Endodermal cell (in vitro differentiated cells): ENCODE measurements at regions not wholly inside any gene's neighbourhood (a gene's known extent, or its start where the extent isn't known, plus 50 kb on each side); places are given as distances from the start of the nearest gene placed in this dataset.

Experiments used
- DNase-seq: peaks from one replicate; pipeline ENCODE4 v3.0.0-alpha.2; 2017
- H3K27ac ChIP-seq: 2 replicates; pipeline ENCODE4 v1.5.1; 2013; ENCODE audit warnings: mild to moderate bottlenecking, low read depth, low read length, moderate library complexity
- H3K27me3 ChIP-seq: 2 replicates; pipeline ENCODE4 v1.6.1; 2013; ENCODE audit warnings: mild to moderate bottlenecking, low read length, moderate library complexity; ENCODE audit not compliant: insufficient read depth, control insufficient read depth, poor library complexity, severe bottlenecking
- H3K36me3 ChIP-seq: 2 replicates; pipeline ENCODE4 v1.7.0; 2013; ENCODE audit warnings: mild to moderate bottlenecking, low read length, moderate library complexity; ENCODE audit not compliant: control insufficient read depth, insufficient read depth
- H3K4me1 ChIP-seq: one replicate; pipeline ENCODE4 v1.7.0; 2013; ENCODE audit warnings: low read length; ENCODE audit not compliant: control insufficient read depth, insufficient read depth
- H3K4me3 ChIP-seq: 2 replicates; pipeline ENCODE4 v1.5.1; 2013; ENCODE audit warnings: mild to moderate bottlenecking, low read length, moderate library complexity
- H3K9ac ChIP-seq: 2 replicates; pipeline ENCODE4 v1.6.1; 2013; ENCODE audit warnings: mild to moderate bottlenecking, low read length, moderate library complexity; ENCODE audit not compliant: poor library complexity, severe bottlenecking; ENCODE audit errors: extremely low read depth
- H3K9me3 ChIP-seq: 2 replicates; pipeline ENCODE4 v1.6.1; 2013; ENCODE audit warnings: mild to moderate bottlenecking, low read length, moderate library complexity; ENCODE audit not compliant: control insufficient read depth
- H3K27ac Mint-ChIP-seq: 2 replicates; pipeline ENCODE4 v1.8.0; 2020; ENCODE audit warnings: mixed read lengths
- H3K27me3 Mint-ChIP-seq: 2 replicates; pipeline ENCODE4 v1.8.0; 2021; ENCODE audit warnings: mild to moderate bottlenecking, mixed read lengths; ENCODE audit not compliant: insufficient read depth
- H3K36me3 Mint-ChIP-seq: 2 replicates; pipeline ENCODE4 v1.8.0; 2020; ENCODE audit warnings: low read depth, mixed read lengths
- H3K4me1 Mint-ChIP-seq: 2 replicates; pipeline ENCODE4 v1.8.0; 2020; ENCODE audit warnings: mixed read lengths
- H3K4me3 Mint-ChIP-seq: 2 replicates; pipeline ENCODE4 v1.8.0; 2020; ENCODE audit warnings: mild to moderate bottlenecking, moderate library complexity, mixed read lengths
- H3K9me3 Mint-ChIP-seq: 2 replicates; pipeline ENCODE4 v1.8.0; 2020; ENCODE audit warnings: mild to moderate bottlenecking, mixed read lengths
- WGBS, 2 experiments: methylation state at CpG; one replicate each; pipeline versions ENCODE4 v1.1.5 to v1.1.7; 2013; ENCODE audit warnings: missing lambda C conversion rate in 2 of 2, mixed read lengths in 1 of 2; ENCODE audit not compliant: insufficient coverage in 1 of 2, insufficient read length in 1 of 2; 5-methylcytosine and 5-hydroxymethylcytosine counted together
- TF ChIP-seq, protein P1 (sequence below): fragments of 200-600 bp; sonication (generic); conservative IDR thresholded peaks from 2 replicates; pipeline ENCODE4 v1.5.0; 2021; ENCODE audit warnings: antibody characterized with exemption, mild to moderate bottlenecking

DNA sequence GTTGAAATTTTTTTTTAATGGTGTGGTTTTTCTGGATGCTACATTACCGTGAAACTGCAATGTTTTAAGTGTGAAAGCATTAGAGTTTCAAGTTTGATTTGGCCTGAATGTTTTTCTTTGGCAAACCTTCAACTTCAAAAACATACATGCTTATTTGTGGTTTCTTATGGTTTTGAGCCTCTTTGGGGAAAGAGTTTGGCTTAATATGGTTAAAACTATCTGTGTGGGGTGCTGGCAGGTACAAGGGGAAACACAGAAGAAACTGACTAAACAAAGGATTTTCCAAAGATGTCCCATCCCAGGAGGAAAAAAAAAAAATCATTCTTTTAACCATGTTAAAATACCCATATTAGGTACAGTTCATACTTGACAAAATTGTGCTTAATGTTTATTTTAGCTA is 121.1 kb downstream of the HGF start:
- Histone ChIP-seq H3K4me1 (no peaks in the 10 kb centered on the region), H3K36me3 (no peaks in the 10 kb centered on the region), H3K27ac (no peak overlapping the region), H3K27me3 (no peaks in the 10 kb centered on the region), H3K9me3 (peaks cover 25% of the 10 kb centered on the region), H3K4me3 (no peak overlapping the region), H3K9ac (no peak overlapping the region)
- TF ChIP-seq, protein P1, sequence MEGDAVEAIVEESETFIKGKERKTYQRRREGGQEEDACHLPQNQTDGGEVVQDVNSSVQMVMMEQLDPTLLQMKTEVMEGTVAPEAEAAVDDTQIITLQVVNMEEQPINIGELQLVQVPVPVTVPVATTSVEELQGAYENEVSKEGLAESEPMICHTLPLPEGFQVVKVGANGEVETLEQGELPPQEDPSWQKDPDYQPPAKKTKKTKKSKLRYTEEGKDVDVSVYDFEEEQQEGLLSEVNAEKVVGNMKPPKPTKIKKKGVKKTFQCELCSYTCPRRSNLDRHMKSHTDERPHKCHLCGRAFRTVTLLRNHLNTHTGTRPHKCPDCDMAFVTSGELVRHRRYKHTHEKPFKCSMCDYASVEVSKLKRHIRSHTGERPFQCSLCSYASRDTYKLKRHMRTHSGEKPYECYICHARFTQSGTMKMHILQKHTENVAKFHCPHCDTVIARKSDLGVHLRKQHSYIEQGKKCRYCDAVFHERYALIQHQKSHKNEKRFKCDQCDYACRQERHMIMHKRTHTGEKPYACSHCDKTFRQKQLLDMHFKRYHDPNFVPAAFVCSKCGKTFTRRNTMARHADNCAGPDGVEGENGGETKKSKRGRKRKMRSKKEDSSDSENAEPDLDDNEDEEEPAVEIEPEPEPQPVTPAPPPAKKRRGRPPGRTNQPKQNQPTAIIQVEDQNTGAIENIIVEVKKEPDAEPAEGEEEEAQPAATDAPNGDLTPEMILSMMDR = no peak
- WGBS, 2 experiments = 100% methylated on average over 1 of the region's 1 CpG; no CpG with 5 or more reads in 1 of the 2 experiments
- Mint-ChIP-seq H3K27ac (no peak overlapping the region), H3K27me3 (no peaks in the 10 kb centered on the region), H3K9me3 (peaks cover 21% of the 10 kb centered on the region), H3K36me3 (peaks cover 5% of the 10 kb centered on the region), H3K4me1 (no peaks in the 10 kb centered on the region), H3K4me3 (no peak overlapping the region)
- no peak for DNase-seq

DNA sequence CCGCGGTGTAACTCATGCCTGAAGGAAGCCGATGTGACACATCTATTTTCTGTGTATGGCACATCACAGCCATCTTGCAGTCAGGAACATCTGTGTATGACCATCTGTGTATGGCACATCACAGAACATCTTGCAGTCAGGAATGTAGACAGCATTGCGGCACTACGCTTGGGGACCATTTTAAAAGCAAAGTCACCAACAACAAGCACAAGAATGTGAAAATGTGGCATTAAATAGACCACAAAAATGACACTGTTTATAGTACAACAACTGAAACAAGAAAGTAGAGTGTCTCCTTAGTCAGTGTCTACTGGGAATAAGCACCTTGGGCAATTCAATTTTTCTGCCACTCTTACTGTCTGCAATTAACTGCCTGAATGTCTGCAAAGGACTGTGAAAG is 124.4 kb downstream of the HGF start:
- no peaks in the 10 kb centered on the region for H3K36me3 ChIP-seq

DNA sequence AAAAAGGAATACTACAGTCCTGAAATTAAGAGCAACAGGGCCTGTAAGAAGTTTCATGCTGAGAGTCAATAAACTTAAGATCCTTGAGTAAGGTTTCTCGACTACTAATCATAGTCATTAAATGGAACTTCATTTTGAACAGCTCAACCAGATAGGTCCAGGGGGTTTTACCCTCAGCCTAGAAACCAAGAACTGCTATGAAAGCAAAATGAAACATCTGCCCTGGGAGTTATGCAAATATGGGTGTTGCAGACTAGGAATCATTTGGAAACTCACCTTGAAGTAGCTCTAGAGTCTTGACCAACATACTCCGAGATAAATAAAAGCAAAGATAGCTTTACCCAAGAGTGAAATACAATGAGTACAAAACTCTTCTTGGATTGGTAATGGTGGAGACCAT is 128.0 kb downstream of the HGF start:
- H3K4me3 ChIP-seq = no peak overlapping the region
- 94% methylated on average over 2 of the region's 2 CpGs; no CpG with 5 or more reads in 1 of the 2 experiments for WGBS, 2 experiments
- no peak overlapping the region for H3K27ac ChIP-seq
- Mint-ChIP-seq H3K27ac (no peak overlapping the region), H3K36me3 (no peaks in the 10 kb centered on the region), H3K4me3 (no peak overlapping the region), H3K27me3 (no peaks in the 10 kb centered on the region), H3K9me3 (no peaks in the 10 kb centered on the region), H3K4me1 (no peaks in the 10 kb centered on the region)
- H3K9ac ChIP-seq = no peak overlapping the region
- DNase-seq = no peak
- H3K4me1 ChIP-seq = no peaks in the 10 kb centered on the region
- H3K9me3 ChIP-seq = peaks cover 3% of the 10 kb centered on the region
- TF ChIP-seq, protein P1 = no peak
- no peaks in the 10 kb centered on the region for H3K36me3 ChIP-seq
- H3K27me3 ChIP-seq = no peaks in the 10 kb centered on the region

More for the DNA sequence above, 124.4 kb downstream of the HGF start:
- no peaks in the 10 kb centered on the region for H3K4me1 ChIP-seq
- no peaks in the 10 kb centered on the region for H3K36me3 Mint-ChIP-seq
- no peaks in the 10 kb centered on the region for H3K9me3 Mint-ChIP-seq
- no peak overlapping the region for H3K27ac Mint-ChIP-seq
- H3K27ac ChIP-seq = no peak overlapping the region
- H3K9ac ChIP-seq = no peak overlapping the region
- TF ChIP-seq, protein P1 = no peak
- no peak for DNase-seq
- H3K27me3 Mint-ChIP-seq = no peaks in the 10 kb centered on the region
- no peaks in the 10 kb centered on the region for H3K4me1 Mint-ChIP-seq
- no peak overlapping the region for H3K4me3 Mint-ChIP-seq
- 96 to 100% methylated on average over 3 to 5 of the region's 5 CpGs for WGBS, 2 experiments
- H3K9me3 ChIP-seq = peaks cover 3% of the 10 kb centered on the region
- H3K4me3 ChIP-seq = no peak overlapping the region
- H3K27me3 ChIP-seq = no peaks in the 10 kb centered on the region
